ENCODE measurements at regions not wholly inside any gene's neighbourhood (a gene's known extent, or its start where the extent isn't known, plus 50 kb on each side); places are given as distances from the start of the nearest gene placed in this dataset.

DNA sequence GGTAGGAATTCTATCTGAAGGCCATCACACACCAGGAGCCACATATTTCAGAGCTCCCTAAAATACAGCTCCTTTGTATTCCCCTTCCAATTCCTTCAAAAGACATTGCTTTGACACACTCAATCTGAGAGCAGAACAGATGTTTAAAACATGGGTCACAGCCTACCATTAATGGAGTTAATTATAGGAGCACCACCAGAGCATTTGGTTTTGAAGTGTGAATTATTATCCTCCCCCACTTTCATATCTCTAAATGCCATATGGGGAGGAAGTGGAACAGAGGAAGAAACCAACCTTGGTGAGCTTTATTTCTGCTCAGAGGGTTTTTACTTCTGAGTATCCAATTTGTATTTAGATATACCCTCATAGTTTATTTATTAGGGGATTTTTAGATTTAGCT, 50.7 kb upstream of the TNFRSF21 start:
- no peak for TF ChIP-seq POLR2A (IDR thresholded peaks at IDR 0.05)
- no peak for TF ChIP-seq EP300 (IDR thresholded peaks at IDR 0.05)
- TF ChIP-seq POLR2AphosphoS5 (IDR thresholded peaks at IDR 0.05), result no peak
- TF ChIP-seq, protein P1, sequence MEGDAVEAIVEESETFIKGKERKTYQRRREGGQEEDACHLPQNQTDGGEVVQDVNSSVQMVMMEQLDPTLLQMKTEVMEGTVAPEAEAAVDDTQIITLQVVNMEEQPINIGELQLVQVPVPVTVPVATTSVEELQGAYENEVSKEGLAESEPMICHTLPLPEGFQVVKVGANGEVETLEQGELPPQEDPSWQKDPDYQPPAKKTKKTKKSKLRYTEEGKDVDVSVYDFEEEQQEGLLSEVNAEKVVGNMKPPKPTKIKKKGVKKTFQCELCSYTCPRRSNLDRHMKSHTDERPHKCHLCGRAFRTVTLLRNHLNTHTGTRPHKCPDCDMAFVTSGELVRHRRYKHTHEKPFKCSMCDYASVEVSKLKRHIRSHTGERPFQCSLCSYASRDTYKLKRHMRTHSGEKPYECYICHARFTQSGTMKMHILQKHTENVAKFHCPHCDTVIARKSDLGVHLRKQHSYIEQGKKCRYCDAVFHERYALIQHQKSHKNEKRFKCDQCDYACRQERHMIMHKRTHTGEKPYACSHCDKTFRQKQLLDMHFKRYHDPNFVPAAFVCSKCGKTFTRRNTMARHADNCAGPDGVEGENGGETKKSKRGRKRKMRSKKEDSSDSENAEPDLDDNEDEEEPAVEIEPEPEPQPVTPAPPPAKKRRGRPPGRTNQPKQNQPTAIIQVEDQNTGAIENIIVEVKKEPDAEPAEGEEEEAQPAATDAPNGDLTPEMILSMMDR (IDR thresholded peaks at IDR 0.05), result no peak
- no peaks in the 10 kb centered on the region for H3K27me3 ChIP-seq
- no peak overlapping the region for H3K27ac ChIP-seq
- H3K4me1 ChIP-seq, result no peaks in the 10 kb centered on the region
- H3K4me3 ChIP-seq, result no peak overlapping the region
- ATAC-seq, result no peak
- no peaks in the 10 kb centered on the region for H3K9me3 ChIP-seq
- no peaks in the 10 kb centered on the region for H3K36me3 ChIP-seq

DNA sequence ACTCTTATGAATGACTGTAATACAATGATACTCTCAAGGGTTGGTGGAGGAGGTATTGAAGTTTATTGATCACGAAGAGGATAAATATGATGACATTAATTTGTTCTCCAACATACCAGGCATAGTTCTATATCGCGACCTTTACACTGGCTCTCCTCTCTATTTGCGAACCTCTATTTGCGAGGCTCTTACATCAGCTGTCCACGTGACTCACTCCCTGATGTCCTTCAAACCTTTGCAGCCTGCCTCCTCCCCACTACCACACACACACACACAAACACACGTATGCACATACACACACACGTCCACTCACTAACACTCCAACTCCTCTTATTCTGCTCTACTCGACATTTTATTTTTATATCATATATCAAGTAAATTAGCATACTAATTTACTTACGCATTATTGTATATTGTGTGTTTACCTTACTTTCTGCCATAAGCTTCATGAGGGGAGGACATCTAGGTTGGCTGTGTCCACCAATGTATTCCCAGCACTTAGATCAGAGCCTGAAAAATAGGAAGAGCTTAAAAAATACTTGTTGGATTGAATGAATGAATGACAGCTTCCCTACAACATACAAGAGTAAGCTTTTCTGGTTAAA, 53.3 kb upstream of the TNFRSF21 start:
- TF ChIP-seq, protein P1 (IDR thresholded peaks at IDR 0.05), result no peak
- no peak for TF ChIP-seq EP300 (IDR thresholded peaks at IDR 0.05)
- TF ChIP-seq POLR2AphosphoS5 (IDR thresholded peaks at IDR 0.05), result no peak
- no peak for TF ChIP-seq POLR2A (IDR thresholded peaks at IDR 0.05)
- Histone ChIP-seq H3K4me1 (no peaks in the 10 kb centered on the region), H3K9me3 (no peaks in the 10 kb centered on the region), H3K27ac (no peak overlapping the region), H3K27me3 (no peaks in the 10 kb centered on the region), H3K4me3 (no peak overlapping the region), H3K36me3 (no peaks in the 10 kb centered on the region)
- 83 to 89% methylated on average over 10 of the region's 10 CpGs for WGBS, 2 donors (ENCODE audit: low coverage in 1 of 2)
- no peak for ATAC-seq

- H3K9me3 ChIP-seq, result no peaks in the 10 kb centered on the region
- no peaks in the 10 kb centered on the region for H3K27me3 ChIP-seq
- no peaks in the 10 kb centered on the region for H3K4me1 ChIP-seq
- H3K4me3 ChIP-seq, result no peak overlapping the region
- no peak for ATAC-seq
- no peak for TF ChIP-seq POLR2AphosphoS5 (IDR thresholded peaks at IDR 0.05)
- no peak overlapping the region for H3K27ac ChIP-seq
- H3K36me3 ChIP-seq, result no peaks in the 10 kb centered on the region
Observed at GRCh38 chr6:47363736-47364135, 54.0 kb upstream of the TNFRSF21 start.

DNA sequence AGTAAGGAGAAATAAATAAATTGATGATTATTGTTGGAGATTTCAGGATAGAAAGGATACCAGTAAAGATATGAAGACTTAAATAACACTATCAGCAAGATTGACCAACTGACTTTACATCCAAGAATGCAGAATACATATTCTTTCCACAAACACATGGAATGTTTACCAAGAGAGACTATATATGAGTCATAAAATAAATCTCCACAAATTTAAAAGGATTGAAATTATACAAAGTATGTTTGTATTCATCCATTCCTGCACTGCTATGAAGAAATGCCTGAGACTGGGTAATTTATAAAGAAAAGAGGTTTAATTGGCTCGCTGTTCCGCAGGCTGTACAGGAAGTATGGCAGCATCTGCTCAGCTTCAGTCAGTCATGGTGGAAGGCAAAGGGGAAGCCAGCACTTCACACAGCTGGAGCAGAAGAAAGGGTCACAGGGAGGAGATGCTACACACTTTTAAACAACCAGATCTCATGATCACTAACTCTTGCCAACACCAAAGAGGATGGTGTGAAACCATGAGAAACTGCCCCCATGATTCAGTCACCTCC, 56.7 kb upstream of the TNFRSF21 start:
- Histone ChIP-seq H3K27ac (no peak overlapping the region), H3K27me3 (no peaks in the 10 kb centered on the region), H3K4me3 (no peak overlapping the region), H3K9me3 (no peaks in the 10 kb centered on the region), H3K36me3 (no peaks in the 10 kb centered on the region), H3K4me1 (no peaks in the 10 kb centered on the region)
- WGBS, 2 donors (ENCODE audit: low coverage in 1 of 2), result 55 to 87% methylated on average over 2 of the region's 2 CpGs
- TF ChIP-seq, protein P1 (IDR thresholded peaks at IDR 0.05), result no peak
- TF ChIP-seq POLR2A (IDR thresholded peaks at IDR 0.05), result no peak
- TF ChIP-seq EP300 (IDR thresholded peaks at IDR 0.05), result no peak
- no peak for TF ChIP-seq POLR2AphosphoS5 (IDR thresholded peaks at IDR 0.05)
- ATAC-seq, result no peak

GRCh38 chr6:47371139-47371869, 61.6 kb upstream of the TNFRSF21 start:
- Histone ChIP-seq H3K36me3 (no peaks in the 10 kb centered on the region), H3K27ac (no peak overlapping the region), H3K9me3 (no peaks in the 10 kb centered on the region), H3K4me1 (no peaks in the 10 kb centered on the region), H3K4me3 (no peak overlapping the region), H3K27me3 (no peaks in the 10 kb centered on the region)
- ATAC-seq, result no peak
- 75 to 80% methylated on average over 5 of the region's 6 CpGs for WGBS, 2 donors (ENCODE audit: low coverage in 1 of 2)
- TF ChIP-seq POLR2AphosphoS5 (IDR thresholded peaks at IDR 0.05), result no peak
- no peak for TF ChIP-seq EP300 (IDR thresholded peaks at IDR 0.05)
- TF ChIP-seq, protein P1 (IDR thresholded peaks at IDR 0.05), result no peak
- no peak for TF ChIP-seq POLR2A (IDR thresholded peaks at IDR 0.05)
